ENCODE measurements at regions not wholly inside any gene's neighbourhood (a gene's known extent, or its start where the extent isn't known, plus 50 kb on each side); places are given as distances from the start of the nearest gene placed in this dataset.

GRCh38 chr11:90318651-90319050 is 95.8 kb upstream of the CHORDC1 start:
- no peak overlapping the region for H3K27ac ChIP-seq
- no peaks in the 10 kb centered on the region for H3K9me3 ChIP-seq
- no peak for TF ChIP-seq CTCF (IDR thresholded peaks at IDR 0.05)
- H3K27me3 ChIP-seq, result no peaks in the 10 kb centered on the region
- intact Hi-C loops (cut with DNase I), result no loop called here
- no peaks in the 10 kb centered on the region for H3K36me3 ChIP-seq
- no peak for DNase-seq (ENCODE audit: low spot score in 2 of 2)
- no peak overlapping the region for H3K4me3 ChIP-seq
- H3K4me1 ChIP-seq, result no peaks in the 10 kb centered on the region

- no peak for TF ChIP-seq CTCF (IDR thresholded peaks at IDR 0.05)
- no peaks in the 10 kb centered on the region for H3K4me1 ChIP-seq
- no peak overlapping the region for H3K4me3 ChIP-seq
- H3K27ac ChIP-seq, result no peak overlapping the region
- no peak for DNase-seq (ENCODE audit: low spot score in 2 of 2)
- no peaks in the 10 kb centered on the region for H3K36me3 ChIP-seq
- no peaks in the 10 kb centered on the region for H3K9me3 ChIP-seq
- H3K27me3 ChIP-seq, result no peaks in the 10 kb centered on the region
- intact Hi-C loops (cut with DNase I), result no loop called here
Observed at GRCh38 chr11:90310210-90310609, 87.4 kb upstream of the CHORDC1 start.

GRCh38 chr11:90309693-90310092 is 86.8 kb upstream of the CHORDC1 start:
- TF ChIP-seq CTCF (IDR thresholded peaks at IDR 0.05), result no peak

GRCh38 chr11:90294526-90294925 is 71.7 kb upstream of the CHORDC1 start:
- Histone ChIP-seq H3K9me3 (no peaks in the 10 kb centered on the region), H3K4me1 (no peaks in the 10 kb centered on the region), H3K27ac (no peak overlapping the region), H3K27me3 (no peaks in the 10 kb centered on the region), H3K36me3 (no peaks in the 10 kb centered on the region), H3K4me3 (no peak overlapping the region)
- TF ChIP-seq CTCF (IDR thresholded peaks at IDR 0.05), result no peak
- intact Hi-C loops (cut with DNase I), result no loop called here
- no peak for DNase-seq (ENCODE audit: low spot score in 2 of 2)

More at GRCh38 chr11:90309693-90310092, 86.8 kb upstream of the CHORDC1 start:
- intact Hi-C loops (cut with DNase I), result no loop called here
- Histone ChIP-seq H3K27ac (no peak overlapping the region), H3K4me1 (no peaks in the 10 kb centered on the region), H3K4me3 (no peak overlapping the region), H3K9me3 (no peaks in the 10 kb centered on the region), H3K27me3 (no peaks in the 10 kb centered on the region), H3K36me3 (no peaks in the 10 kb centered on the region)
- no peak for DNase-seq (ENCODE audit: low spot score in 2 of 2)

GRCh38 chr11:90294091-90294490 is 71.2 kb upstream of the CHORDC1 start:
- intact Hi-C loops (cut with DNase I), result no loop called here
- H3K27ac ChIP-seq, result no peak overlapping the region
- H3K36me3 ChIP-seq, result no peaks in the 10 kb centered on the region
- H3K9me3 ChIP-seq, result no peaks in the 10 kb centered on the region
- H3K27me3 ChIP-seq, result no peaks in the 10 kb centered on the region
- no peaks in the 10 kb centered on the region for H3K4me1 ChIP-seq
- no peak for TF ChIP-seq CTCF (IDR thresholded peaks at IDR 0.05)
- no peak for DNase-seq (ENCODE audit: low spot score in 2 of 2)
- H3K4me3 ChIP-seq, result no peak overlapping the region

- H3K27me3 ChIP-seq, result no peaks in the 10 kb centered on the region
- DNase-seq (ENCODE audit: low spot score in 2 of 2), result no peak
- H3K4me1 ChIP-seq, result no peaks in the 10 kb centered on the region
- H3K4me3 ChIP-seq, result no peak overlapping the region
- peak; percentile 46 to 76 (median 51) for TF ChIP-seq CTCF (IDR thresholded peaks at IDR 0.05)
- no peaks in the 10 kb centered on the region for H3K36me3 ChIP-seq
- H3K27ac ChIP-seq, result no peak overlapping the region
- intact Hi-C loops (cut with DNase I), result loop anchor here (2.0 kb wide), 1 partner anchor 170 kb away; no protein-coding TSS in a partner anchor
- no peaks in the 10 kb centered on the region for H3K9me3 ChIP-seq
Observed at GRCh38 chr11:90288212-90288821, 65.5 kb upstream of the CHORDC1 start.

Data from ascending aorta (tissue), 2 donors.